22Rv1 (cell line): ENCODE measurements at regions not wholly inside any gene's neighbourhood (a gene's known extent, or its start where the extent isn't known, plus 50 kb on each side); places are given as distances from the start of the nearest gene placed in this dataset.

ENCODE experiments used
- H3K27ac ChIP-seq: fragments of 450-650 bp; 2 replicates; pipeline ENCODE4 v1.5.1; 2017
- CTCF ChIP-seq: fragments of 450-650 bp; IDR thresholded peaks from 2 replicates; pipeline ENCODE4 v1.5.1; 2017; ENCODE audit warnings: mild to moderate bottlenecking
- ZFX ChIP-seq: fragments of 450-650 bp; IDR thresholded peaks from 2 replicates; pipeline ENCODE4 v1.6.1; 2017; ENCODE audit warnings: antibody characterized with exemption, borderline replicate concordance

GRCh38 chr7:25727876-25728275, 424.1 kb upstream of the NFE2L3 start:
- no peak overlapping the region for H3K27ac ChIP-seq
- TF ChIP-seq ZFX: no peak
- no peak for TF ChIP-seq CTCF

DNA sequence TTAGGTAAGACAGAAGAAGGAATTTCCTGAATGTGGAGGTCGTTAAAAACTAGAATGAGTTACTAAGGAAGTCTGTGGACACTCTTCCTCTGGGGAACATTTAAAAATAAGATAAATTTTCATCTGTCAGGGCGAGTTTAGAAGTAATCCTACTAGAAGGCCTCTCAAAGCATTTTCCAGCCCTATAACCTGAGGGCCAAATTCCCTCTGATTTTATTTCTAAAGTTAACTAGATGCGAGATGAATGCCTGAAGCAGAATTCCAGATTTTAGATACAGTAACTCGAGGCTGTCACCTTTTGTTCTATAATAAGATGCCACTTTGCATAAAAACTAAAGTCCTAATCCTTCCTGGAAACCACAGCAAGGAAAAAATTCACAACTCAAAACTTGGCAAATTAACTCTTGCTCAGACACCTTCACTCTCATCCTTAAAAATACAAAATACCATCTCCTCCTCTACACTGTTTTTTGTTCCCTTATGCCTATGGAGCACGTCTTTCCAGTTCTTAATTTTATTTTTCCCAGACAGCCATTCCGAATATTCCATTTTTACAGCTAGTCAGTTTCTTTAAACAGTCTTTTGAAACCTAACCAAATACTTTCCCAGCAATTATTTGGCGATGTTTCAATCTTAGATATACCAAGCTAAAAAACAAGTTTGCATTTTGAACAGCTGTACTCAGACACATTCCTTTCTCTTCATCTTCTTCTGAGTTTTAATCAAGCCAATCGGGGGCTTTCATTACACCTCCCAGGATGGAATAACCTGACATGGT, 420.7 kb upstream of the NFE2L3 start:
- TF ChIP-seq ZFX (no peak), CTCF (no peak)
- no peak overlapping the region for H3K27ac ChIP-seq

DNA sequence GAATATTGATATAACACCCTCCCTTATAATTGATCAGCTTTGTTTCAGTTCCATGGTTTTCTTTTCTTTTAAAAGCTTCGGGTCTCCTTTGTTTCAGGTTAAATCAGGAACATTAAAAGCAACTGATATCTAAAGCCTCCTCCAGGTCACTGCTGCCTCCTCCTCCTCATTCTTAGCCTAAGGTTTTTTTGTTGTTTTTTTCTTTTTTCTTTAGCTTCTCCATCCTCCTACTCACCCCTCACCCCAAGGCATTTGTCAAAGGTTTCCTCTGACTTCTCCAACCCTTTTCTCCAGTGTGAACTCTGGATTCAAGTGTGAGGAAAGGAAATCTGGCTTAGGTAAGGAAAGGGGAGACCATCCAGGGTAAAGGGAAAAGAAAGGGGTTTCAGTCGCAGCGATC, 420.2 kb upstream of the NFE2L3 start:
- no peak overlapping the region for H3K27ac ChIP-seq
- no peak for TF ChIP-seq ZFX
- TF ChIP-seq CTCF: no peak

- TF ChIP-seq CTCF: no peak
- no peak for TF ChIP-seq ZFX
- H3K27ac ChIP-seq: no peak overlapping the region
These were observed 419.2 kb upstream of the NFE2L3 start for GRCh38 chr7:25732766-25733217.

DNA sequence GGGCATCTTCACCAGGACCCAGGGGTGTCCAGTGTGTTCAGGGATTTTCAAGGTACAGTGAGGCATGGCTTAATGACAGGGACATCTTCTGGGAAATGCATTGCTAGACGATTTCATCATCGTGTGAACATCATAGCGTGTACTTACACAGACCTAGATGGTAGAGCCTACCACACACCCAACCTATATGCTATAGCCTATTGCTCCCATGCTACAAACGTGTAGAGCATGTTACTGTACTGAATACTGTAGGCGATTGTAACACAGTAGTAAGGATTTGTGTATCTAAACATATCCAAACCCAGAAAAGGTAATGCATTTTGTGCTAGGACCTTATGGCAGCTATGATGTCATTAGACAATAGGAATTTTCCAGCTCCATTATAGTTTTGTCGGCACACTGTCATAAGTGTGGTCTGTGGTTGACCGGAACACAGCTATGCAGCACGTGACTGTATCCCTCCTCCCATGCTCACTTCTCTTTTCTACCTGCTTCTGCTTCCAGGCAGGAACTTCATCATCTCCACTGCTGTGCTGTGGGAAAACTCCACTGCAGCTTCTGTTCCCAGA, 416.2 kb upstream of the NFE2L3 start:
- TF ChIP-seq ZFX: no peak
- no peak for TF ChIP-seq CTCF
- H3K27ac ChIP-seq: no peak overlapping the region

DNA sequence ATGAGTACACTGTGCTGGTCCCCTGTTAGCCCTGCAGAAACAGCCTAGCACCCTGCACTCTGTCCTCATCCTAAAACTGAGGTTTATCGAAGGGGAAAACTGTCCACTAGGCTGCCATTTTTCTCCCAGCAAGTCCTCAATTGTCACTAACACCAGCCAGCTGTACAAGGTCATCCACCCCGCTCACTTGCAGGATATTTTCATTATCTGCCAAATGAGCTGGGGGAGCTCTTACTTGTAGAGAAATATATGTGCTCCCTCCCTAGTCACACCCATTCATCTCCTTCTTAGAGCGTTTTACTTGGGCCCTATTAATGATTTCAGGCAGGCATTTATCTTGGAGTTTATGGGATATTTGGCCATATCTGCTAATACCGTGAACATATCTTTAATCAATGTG, 413.5 kb upstream of the NFE2L3 start:
- H3K27ac ChIP-seq: no peak overlapping the region
- TF ChIP-seq CTCF (no peak), ZFX (no peak)

- TF ChIP-seq CTCF: no peak
- TF ChIP-seq ZFX: no peak
- H3K27ac ChIP-seq: no peak overlapping the region
These were observed 412.9 kb upstream of the NFE2L3 start for GRCh38 chr7:25739143-25739542.
